ENCODE measurements at regions not wholly inside any gene's neighbourhood (a gene's known extent, or its start where the extent isn't known, plus 50 kb on each side); places are given as distances from the start of the nearest gene placed in this dataset.

DNA sequence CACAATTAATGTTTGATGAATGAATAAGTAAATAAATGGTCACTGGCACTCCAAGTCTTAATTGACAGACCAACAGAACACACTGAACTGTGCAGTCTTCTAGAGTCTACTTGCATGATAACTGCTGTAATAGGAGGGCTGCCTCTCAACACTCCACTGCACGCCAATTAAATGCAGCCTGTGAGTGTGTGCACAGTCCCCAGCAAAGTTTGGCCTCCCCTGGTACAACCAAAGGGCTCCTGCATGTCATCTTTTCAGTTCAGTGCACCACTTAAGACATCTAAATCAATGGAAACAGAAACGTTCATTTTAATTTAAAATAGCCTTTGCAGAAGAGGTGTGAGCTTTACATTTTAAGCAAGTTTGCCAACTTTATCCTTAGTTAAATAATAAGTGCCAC is 121.7 kb upstream of the USP15 start:
- H3K36me3 ChIP-seq = no peaks in the 10 kb centered on the region
- TF ChIP-seq, protein P1, sequence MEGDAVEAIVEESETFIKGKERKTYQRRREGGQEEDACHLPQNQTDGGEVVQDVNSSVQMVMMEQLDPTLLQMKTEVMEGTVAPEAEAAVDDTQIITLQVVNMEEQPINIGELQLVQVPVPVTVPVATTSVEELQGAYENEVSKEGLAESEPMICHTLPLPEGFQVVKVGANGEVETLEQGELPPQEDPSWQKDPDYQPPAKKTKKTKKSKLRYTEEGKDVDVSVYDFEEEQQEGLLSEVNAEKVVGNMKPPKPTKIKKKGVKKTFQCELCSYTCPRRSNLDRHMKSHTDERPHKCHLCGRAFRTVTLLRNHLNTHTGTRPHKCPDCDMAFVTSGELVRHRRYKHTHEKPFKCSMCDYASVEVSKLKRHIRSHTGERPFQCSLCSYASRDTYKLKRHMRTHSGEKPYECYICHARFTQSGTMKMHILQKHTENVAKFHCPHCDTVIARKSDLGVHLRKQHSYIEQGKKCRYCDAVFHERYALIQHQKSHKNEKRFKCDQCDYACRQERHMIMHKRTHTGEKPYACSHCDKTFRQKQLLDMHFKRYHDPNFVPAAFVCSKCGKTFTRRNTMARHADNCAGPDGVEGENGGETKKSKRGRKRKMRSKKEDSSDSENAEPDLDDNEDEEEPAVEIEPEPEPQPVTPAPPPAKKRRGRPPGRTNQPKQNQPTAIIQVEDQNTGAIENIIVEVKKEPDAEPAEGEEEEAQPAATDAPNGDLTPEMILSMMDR (IDR thresholded peaks at IDR 0.05) = no peak

DNA sequence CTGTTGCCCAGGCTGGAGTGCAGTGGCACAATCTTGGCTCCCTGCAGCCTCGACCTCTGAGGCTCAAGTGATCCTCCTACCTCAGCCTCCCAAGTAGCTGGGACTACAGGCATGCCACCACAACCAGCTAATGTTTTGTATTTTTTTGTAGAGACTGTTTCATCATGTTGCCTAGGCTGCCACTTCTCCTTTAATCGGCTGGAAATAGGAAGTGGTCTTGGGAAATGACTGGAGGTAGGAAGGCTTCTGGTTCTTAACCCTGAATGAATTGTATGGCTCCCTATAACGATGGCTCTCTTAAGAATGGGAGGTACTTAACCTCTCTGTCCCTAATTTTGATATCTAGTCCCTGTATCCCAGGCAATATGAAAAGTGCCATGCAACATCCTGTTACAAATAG is 113.9 kb upstream of the USP15 start:
- H3K27ac ChIP-seq = no peak overlapping the region
- H3K27me3 ChIP-seq (replicated peaks; ENCODE audit: insufficient read depth) = no peaks in the 10 kb centered on the region
- no peak overlapping the region for H3K4me3 ChIP-seq
- no peak for DNase-seq (ENCODE audit: low spot score)
- no peaks in the 10 kb centered on the region for H3K4me1 ChIP-seq (ENCODE audit: control insufficient read depth in 1 of 2, low read depth in 2 of 2)
- H3K36me3 ChIP-seq = no peaks in the 10 kb centered on the region
- ATAC-seq (ENCODE audit: insufficient number of reproducible peaks, low FRiP score, low read depth) = no peak
- no peaks in the 10 kb centered on the region for H3K9me3 ChIP-seq
- TF ChIP-seq, protein P1 (IDR thresholded peaks at IDR 0.05) = no peak

More for the DNA sequence above, 121.7 kb upstream of the USP15 start:
- no peak overlapping the region for H3K4me3 ChIP-seq
- H3K27me3 ChIP-seq (replicated peaks; ENCODE audit: insufficient read depth) = no peaks in the 10 kb centered on the region
- ATAC-seq (ENCODE audit: insufficient number of reproducible peaks, low FRiP score, low read depth) (no peak), DNase-seq (ENCODE audit: low spot score) (no peak)
- H3K4me1 ChIP-seq (ENCODE audit: control insufficient read depth in 1 of 2, low read depth in 2 of 2) = no peaks in the 10 kb centered on the region
- no peak overlapping the region for H3K27ac ChIP-seq
- no peaks in the 10 kb centered on the region for H3K9me3 ChIP-seq

DNA sequence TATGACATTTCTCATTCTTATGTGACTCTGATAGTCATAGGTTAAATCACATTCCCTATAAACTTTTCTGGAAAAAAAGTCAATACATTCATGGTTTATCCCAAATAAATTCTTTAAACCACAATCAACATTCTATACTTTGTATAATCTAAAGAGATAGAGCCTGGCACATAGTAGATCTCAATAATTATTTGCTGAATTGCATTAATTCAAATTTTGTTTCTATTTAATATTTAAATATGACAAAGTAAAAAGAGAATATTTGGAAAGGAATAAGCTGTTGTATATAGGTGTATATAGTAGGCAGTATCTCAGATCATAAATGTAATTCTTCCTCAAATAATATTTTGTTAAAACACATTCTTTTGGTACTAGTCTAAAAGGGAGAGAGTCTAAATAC is 102.2 kb upstream of the USP15 start:
- TF ChIP-seq, protein P1 (IDR thresholded peaks at IDR 0.05) = no peak
- Histone ChIP-seq H3K4me1 (ENCODE audit: control insufficient read depth in 1 of 2, low read depth in 2 of 2) (peaks cover 0 to 19% of the 10 kb centered on the region in 2 donors), H3K36me3 (no peaks in the 10 kb centered on the region), H3K9me3 (no peaks in the 10 kb centered on the region), H3K27me3 (replicated peaks; ENCODE audit: insufficient read depth) (no peaks in the 10 kb centered on the region), H3K27ac (peak overlapping the region in 1 of 2 donors; percentile 33), H3K4me3 (no peak overlapping the region)
- no peak for ATAC-seq (ENCODE audit: insufficient number of reproducible peaks, low FRiP score, low read depth)
- DNase-seq (ENCODE audit: low spot score) = no peak

DNA sequence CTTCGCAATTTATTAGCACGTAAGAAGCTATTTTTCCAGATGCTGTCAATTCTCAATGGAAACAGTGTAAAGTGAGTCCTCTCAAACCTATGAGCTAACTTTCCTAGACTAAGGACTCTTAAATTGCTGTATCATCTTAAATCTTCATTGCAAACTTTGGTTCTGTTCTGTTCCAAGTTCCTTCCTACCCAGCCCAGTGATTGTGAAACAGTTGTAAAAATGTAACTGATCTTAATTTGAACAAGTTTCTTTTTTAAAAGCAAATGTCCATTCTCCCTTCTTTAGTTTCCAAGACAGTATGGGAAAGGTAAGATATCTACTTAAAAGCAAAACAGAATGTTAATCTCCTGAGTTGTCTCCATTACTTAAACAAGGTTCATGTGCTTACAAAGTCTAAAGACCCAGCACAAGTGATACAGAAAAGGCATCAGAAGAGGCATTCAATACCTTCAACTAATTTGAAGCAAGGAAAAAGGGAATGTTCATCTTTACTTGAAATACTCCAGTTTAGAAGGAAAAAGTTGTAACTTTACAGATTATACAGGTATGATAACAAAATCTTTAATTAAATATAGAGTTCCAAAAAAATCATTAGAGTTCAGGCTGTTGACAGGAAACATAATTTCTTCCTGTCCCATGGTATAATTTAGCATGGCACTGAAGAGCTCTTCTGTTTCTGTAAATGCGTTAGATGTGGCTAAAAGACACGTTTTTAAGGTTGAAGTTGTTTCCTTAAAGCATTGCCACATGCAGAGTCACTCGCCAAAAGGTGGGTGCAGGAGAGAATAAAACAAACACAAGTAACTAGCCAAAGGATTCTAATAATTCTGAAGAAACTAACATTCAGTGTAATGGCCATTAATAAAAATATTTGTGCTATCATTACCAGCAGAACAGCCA is 101.5 kb upstream of the USP15 start:
- ATAC-seq (ENCODE audit: insufficient number of reproducible peaks, low FRiP score, low read depth) = no peak

DNA sequence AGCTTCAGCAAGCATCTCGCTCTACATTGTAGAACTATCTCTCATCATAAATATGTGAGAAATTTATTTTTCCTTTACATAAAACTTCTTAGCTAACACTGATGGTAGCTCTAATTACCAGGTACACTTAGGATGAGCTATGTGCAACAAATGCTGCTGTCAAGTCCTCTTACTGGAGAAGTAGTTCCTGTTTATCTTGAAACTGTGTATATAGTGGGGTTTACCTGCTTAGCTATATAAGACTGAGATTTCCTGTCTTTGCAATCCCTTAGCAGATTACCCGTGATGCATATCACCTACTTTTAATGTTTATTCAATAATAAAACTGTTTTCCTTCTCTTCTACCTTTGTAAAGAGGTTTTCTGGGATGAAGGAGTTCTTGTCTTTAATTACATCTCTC is 98.0 kb upstream of the USP15 start:
- Histone ChIP-seq H3K4me1 (ENCODE audit: control insufficient read depth in 1 of 2, low read depth in 2 of 2) (peaks cover 4 to 25% of the 10 kb centered on the region in 2 donors), H3K27me3 (replicated peaks; ENCODE audit: insufficient read depth) (no peaks in the 10 kb centered on the region), H3K27ac (no peak overlapping the region), H3K9me3 (no peaks in the 10 kb centered on the region), H3K4me3 (no peak overlapping the region), H3K36me3 (no peaks in the 10 kb centered on the region)
- TF ChIP-seq, protein P1 (IDR thresholded peaks at IDR 0.05) = no peak
- ATAC-seq (ENCODE audit: insufficient number of reproducible peaks, low FRiP score, low read depth) (no peak), DNase-seq (ENCODE audit: low spot score) (no peak)

More for the DNA sequence above, 101.5 kb upstream of the USP15 start:
- H3K9me3 ChIP-seq = no peaks in the 10 kb centered on the region
- DNase-seq (ENCODE audit: low spot score) = no peak
- no peaks in the 10 kb centered on the region for H3K36me3 ChIP-seq
- H3K27ac ChIP-seq = peak overlapping the region; percentile 33 to 76
- H3K4me1 ChIP-seq (ENCODE audit: control insufficient read depth in 1 of 2, low read depth in 2 of 2) = peaks cover 0 to 19% of the 10 kb centered on the region in 2 donors
- no peaks in the 10 kb centered on the region for H3K27me3 ChIP-seq (replicated peaks; ENCODE audit: insufficient read depth)
- H3K4me3 ChIP-seq = peak overlapping the region; percentile 3
- TF ChIP-seq, protein P1 (IDR thresholded peaks at IDR 0.05) = no peak

All from thoracic aorta (tissue), 2 donors.